Naive thymus-derived CD4-positive, alpha-beta T cell (primary cell): ENCODE measurements at regions not wholly inside any gene's neighbourhood (a gene's known extent, or its start where the extent isn't known, plus 50 kb on each side); places are given as distances from the start of the nearest gene placed in this dataset.

Experiments used
- ATAC-seq: fragments of 150-1000 bp; cut with Tn5 transposase; 2 replicates; pipeline ENCODE4 v1.10.0; 2021; ENCODE audit warnings: mild to moderate bottlenecking, moderate library complexity
- CTCF ChIA-PET: fragments of 350-600 bp; sonication (Branson Sonifier 250); formaldehyde crosslinking; loops from one replicate; lab custom pipeline; 2021; ENCODE audit warnings: antibody characterized with exemption; lab: Charles Lee
- POLR2A ChIA-PET: fragments of 350-600 bp; sonication (Branson Sonifier 250); formaldehyde crosslinking; loops from one replicate; lab custom pipeline; 2021; ENCODE audit warnings: antibody characterized with exemption, inconsistent platforms; lab: Charles Lee
- DNase-seq, 9 donors: peaks; one replicate each; pipeline versions ENCODE4 v3.0.0 to v3.0.0-alpha.2; 2020 to 2022; ENCODE audit warnings: mixed read lengths in 1 of 9
- H3K27ac ChIP-seq: one replicate; pipeline ENCODE4 v1.7.0; 2013; ENCODE audit warnings: mild to moderate bottlenecking, low read depth, low read length, moderate library complexity
- H3K27me3 ChIP-seq, 2 donors: one replicate each; pipeline ENCODE4 v1.7.0; 2013; ENCODE audit warnings: low read length in 2 of 2, mild to moderate bottlenecking in 2 of 2, moderate library complexity in 2 of 2; ENCODE audit not compliant: control insufficient read depth in 2 of 2, insufficient read depth in 2 of 2
- H3K36me3 ChIP-seq, 3 experiments: 1 replicate in 2 of 3; 2 replicates in 1 of 3; pipeline ENCODE4 v1.7.0; 2013; ENCODE audit warnings: low read length in 3 of 3, mild to moderate bottlenecking in 3 of 3, moderate library complexity in 1 of 3; ENCODE audit not compliant: insufficient read depth in 3 of 3, control insufficient read depth in 2 of 3
- H3K4me1 ChIP-seq, 2 donors: one replicate each; pipeline ENCODE4 v1.7.0; 2013; ENCODE audit warnings: low read length in 2 of 2, mild to moderate bottlenecking in 2 of 2, moderate library complexity in 1 of 2; ENCODE audit not compliant: control insufficient read depth in 2 of 2, insufficient read depth in 2 of 2
- H3K4me3 ChIP-seq: 2 replicates; pipeline ENCODE4 v1.7.0; 2013; ENCODE audit warnings: mild to moderate bottlenecking, low read length
- H3K9me3 ChIP-seq, 3 experiments: 1 replicate in 2 of 3; 2 replicates in 1 of 3; pipeline ENCODE4 v1.7.0; 2013; ENCODE audit warnings: low read length in 3 of 3; ENCODE audit not compliant: control insufficient read depth in 2 of 3
- H3K27ac Mint-ChIP-seq, 9 donors: one replicate each; pipeline ENCODE4 v1.8.0; 2020 to 2022; ENCODE audit warnings: mixed read lengths in 9 of 9, mild to moderate bottlenecking in 8 of 9, moderate library complexity in 5 of 9, inconsistent platforms in 2 of 9
- H3K27me3 Mint-ChIP-seq, 5 donors: one replicate each; pipeline ENCODE4 v1.8.0; 2021 to 2022; ENCODE audit warnings: mixed read lengths in 5 of 5, mild to moderate bottlenecking in 1 of 5
- H3K36me3 Mint-ChIP-seq, 5 donors: one replicate each; pipeline ENCODE4 v1.8.0; 2020 to 2022; ENCODE audit warnings: mixed read lengths in 5 of 5, mild to moderate bottlenecking in 3 of 5, inconsistent platforms in 1 of 5
- H3K4me1 Mint-ChIP-seq, 7 donors: one replicate each; pipeline ENCODE4 v1.8.0; 2020 to 2022; ENCODE audit warnings: mixed read lengths in 7 of 7, mild to moderate bottlenecking in 3 of 7, inconsistent platforms in 1 of 7
- H3K4me3 Mint-ChIP-seq, 10 donors: one replicate each; pipeline ENCODE4 v1.8.0; 2020 to 2022; ENCODE audit warnings: mild to moderate bottlenecking in 10 of 10, mixed read lengths in 10 of 10, moderate library complexity in 6 of 10, inconsistent platforms in 2 of 10
- H3K9me3 Mint-ChIP-seq, 11 donors: one replicate each; pipeline ENCODE4 v1.8.0; 2020 to 2022; ENCODE audit warnings: mixed read lengths in 11 of 11, mild to moderate bottlenecking in 4 of 11, inconsistent platforms in 1 of 11, moderate library complexity in 1 of 11
- intact Hi-C, 2 donors: fragments of 100-400 bp; cut with micrococcal nuclease; formaldehyde crosslinking; loops; one replicate each; pipeline ENCODE4 v1.15.1; 2023

- ChIA-PET CTCF (no interaction called here), POLR2A (no interaction called here)
- Histone ChIP-seq H3K4me1 (no peaks in the 10 kb centered on the region), H3K36me3 (no peaks in the 10 kb centered on the region), H3K4me3 (no peak overlapping the region), H3K9me3 (no peaks in the 10 kb centered on the region), H3K27me3 (no peaks in the 10 kb centered on the region), H3K27ac (no peak overlapping the region)
- Mint-ChIP-seq H3K27ac (no peak overlapping the region), H3K36me3 (no peaks in the 10 kb centered on the region), H3K4me1 (no peaks in the 10 kb centered on the region), H3K27me3 (no peaks in the 10 kb centered on the region), H3K4me3 (no peak overlapping the region), H3K9me3 (peaks cover 3 to 30% (median 9%) of the 10 kb centered on the region in 11 donors)
- DNase-seq (no peak), ATAC-seq (no peak)
- intact Hi-C loops = no loop called here
Measured at GRCh38 chr20:21971436-21971835, 266.0 kb downstream of the PAX1 start.

- intact Hi-C loops = no loop called here
- H3K4me3 Mint-ChIP-seq = no peak overlapping the region
- Histone ChIP-seq H3K4me3 (no peak overlapping the region), H3K27me3 (no peaks in the 10 kb centered on the region), H3K36me3 (no peaks in the 10 kb centered on the region), H3K4me1 (no peaks in the 10 kb centered on the region), H3K27ac (no peak overlapping the region), H3K9me3 (no peaks in the 10 kb centered on the region)
- H3K36me3 Mint-ChIP-seq = no peaks in the 10 kb centered on the region
- no peaks in the 10 kb centered on the region for H3K4me1 Mint-ChIP-seq
- CTCF ChIA-PET = no interaction called here
- peaks cover 0 to 31% (median 3%) of the 10 kb centered on the region in 11 donors for H3K9me3 Mint-ChIP-seq
- ATAC-seq (no peak), DNase-seq (no peak)
- no peak overlapping the region for H3K27ac Mint-ChIP-seq
- H3K27me3 Mint-ChIP-seq = no peaks in the 10 kb centered on the region
- POLR2A ChIA-PET = no interaction called here
Measured at GRCh38 chr20:21968486-21968885, 263.0 kb downstream of the PAX1 start.

- DNase-seq (no peak), ATAC-seq (no peak)
- Histone ChIP-seq H3K4me3 (no peak overlapping the region), H3K27me3 (no peaks in the 10 kb centered on the region), H3K9me3 (no peaks in the 10 kb centered on the region), H3K4me1 (no peaks in the 10 kb centered on the region), H3K27ac (no peak overlapping the region), H3K36me3 (no peaks in the 10 kb centered on the region)
- intact Hi-C loops = no loop called here
- Mint-ChIP-seq H3K27me3 (no peaks in the 10 kb centered on the region), H3K36me3 (no peaks in the 10 kb centered on the region), H3K9me3 (peaks cover 0 to 31% (median 4%) of the 10 kb centered on the region in 11 donors), H3K4me1 (no peaks in the 10 kb centered on the region), H3K4me3 (no peak overlapping the region), H3K27ac (no peak overlapping the region)
- ChIA-PET CTCF (no interaction called here), POLR2A (no interaction called here)
Measured at GRCh38 chr20:21967481-21967880, 262.0 kb downstream of the PAX1 start.

- Histone ChIP-seq H3K27ac (no peak overlapping the region), H3K4me3 (no peak overlapping the region), H3K9me3 (no peaks in the 10 kb centered on the region), H3K4me1 (no peaks in the 10 kb centered on the region), H3K27me3 (no peaks in the 10 kb centered on the region), H3K36me3 (no peaks in the 10 kb centered on the region)
- ATAC-seq (no peak), DNase-seq (no peak)
- Mint-ChIP-seq H3K27me3 (no peaks in the 10 kb centered on the region), H3K4me1 (no peaks in the 10 kb centered on the region), H3K4me3 (no peak overlapping the region), H3K27ac (no peak overlapping the region), H3K9me3 (peaks cover 0 to 24% (median 8%) of the 10 kb centered on the region in 11 donors), H3K36me3 (peaks cover 0 to 3% (median 0%) of the 10 kb centered on the region in 5 donors)
- intact Hi-C loops = no loop called here
- CTCF ChIA-PET = no interaction called here
- POLR2A ChIA-PET = no interaction called here
Measured at GRCh38 chr20:21956591-21956990, 251.1 kb downstream of the PAX1 start.

- Histone ChIP-seq H3K36me3 (no peaks in the 10 kb centered on the region), H3K27ac (no peak overlapping the region), H3K4me3 (no peak overlapping the region), H3K4me1 (no peaks in the 10 kb centered on the region), H3K27me3 (no peaks in the 10 kb centered on the region), H3K9me3 (peaks cover 0 to 6% (median 0%) of the 10 kb centered on the region in 3 experiments)
- Mint-ChIP-seq H3K4me1 (no peaks in the 10 kb centered on the region), H3K9me3 (peaks cover 0 to 24% (median 9%) of the 10 kb centered on the region in 11 donors), H3K4me3 (no peak overlapping the region), H3K27ac (no peak overlapping the region), H3K27me3 (no peaks in the 10 kb centered on the region), H3K36me3 (no peaks in the 10 kb centered on the region)
- no peak for DNase-seq
- no peak for ATAC-seq
- ChIA-PET CTCF (no interaction called here), POLR2A (no interaction called here)
- intact Hi-C loops = no loop called here
Measured at GRCh38 chr20:21947406-21947805, 241.9 kb downstream of the PAX1 start.

GRCh38 chr20:21944227-21944626 lies 238.8 kb downstream of the PAX1 start:
- Histone ChIP-seq H3K4me1 (no peaks in the 10 kb centered on the region), H3K36me3 (no peaks in the 10 kb centered on the region), H3K4me3 (no peak overlapping the region), H3K9me3 (peaks cover 0 to 4% (median 0%) of the 10 kb centered on the region in 3 experiments), H3K27ac (no peak overlapping the region), H3K27me3 (no peaks in the 10 kb centered on the region)
- POLR2A ChIA-PET = no interaction called here
- H3K4me1 Mint-ChIP-seq = no peaks in the 10 kb centered on the region
- DNase-seq (no peak), ATAC-seq (no peak)
- intact Hi-C loops = no loop called here
- no peaks in the 10 kb centered on the region for H3K27me3 Mint-ChIP-seq
- no peaks in the 10 kb centered on the region for H3K36me3 Mint-ChIP-seq
- no peak overlapping the region for H3K27ac Mint-ChIP-seq
- CTCF ChIA-PET = no interaction called here
- H3K9me3 Mint-ChIP-seq = peaks cover 0 to 23% (median 6%) of the 10 kb centered on the region in 11 donors
- no peak overlapping the region for H3K4me3 Mint-ChIP-seq

- no peaks in the 10 kb centered on the region for H3K36me3 ChIP-seq
- H3K27me3 Mint-ChIP-seq = no peaks in the 10 kb centered on the region
- H3K4me1 Mint-ChIP-seq = no peaks in the 10 kb centered on the region
- no peak overlapping the region for H3K4me3 Mint-ChIP-seq
- H3K36me3 Mint-ChIP-seq = no peaks in the 10 kb centered on the region
- DNase-seq (no peak), ATAC-seq (no peak)
- intact Hi-C loops = no loop called here
- POLR2A ChIA-PET = no interaction called here
- H3K27ac Mint-ChIP-seq = no peak overlapping the region
- no peaks in the 10 kb centered on the region for H3K27me3 ChIP-seq
- no peak overlapping the region for H3K27ac ChIP-seq
- no peak overlapping the region for H3K4me3 ChIP-seq
- peaks cover 0 to 17% (median 6%) of the 10 kb centered on the region in 11 donors for H3K9me3 Mint-ChIP-seq
- H3K4me1 ChIP-seq = no peaks in the 10 kb centered on the region
- CTCF ChIA-PET = no interaction called here
- H3K9me3 ChIP-seq = no peaks in the 10 kb centered on the region
Measured at GRCh38 chr20:21941941-21942805, 236.7 kb downstream of the PAX1 start.
